ENCODE measurements at regions not wholly inside any gene's neighbourhood (a gene's known extent, or its start where the extent isn't known, plus 50 kb on each side); places are given as distances from the start of the nearest gene placed in this dataset.

DNA sequence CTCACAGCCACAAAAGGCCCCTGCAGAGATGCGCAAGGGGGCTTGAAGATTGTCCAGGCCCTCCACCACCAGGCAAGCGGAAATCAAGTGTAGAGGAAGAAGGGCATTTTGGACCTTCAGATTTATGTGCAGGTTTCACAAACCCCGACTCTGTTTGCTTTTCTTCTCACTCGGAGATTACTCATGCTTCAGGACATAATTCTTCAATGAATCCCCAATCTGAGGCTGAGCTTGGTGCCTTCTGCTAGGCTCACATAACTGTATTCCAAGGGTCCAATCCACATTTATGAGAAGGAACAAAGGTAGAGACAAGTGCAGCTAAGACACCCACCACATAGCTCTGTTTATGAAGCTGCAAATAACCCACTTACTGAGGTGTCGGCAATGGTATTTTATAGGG, 50.6 kb upstream of the NMNAT3 start:
- FAIRE-seq, result no peak
- 89 to 96% methylated on average over 5 of the region's 5 CpGs for WGBS, 2 donors
- H3K4me3 ChIP-seq, result no peak overlapping the region
- no peaks in the 10 kb centered on the region for H3K4me1 ChIP-seq
- TF ChIP-seq, protein P1, sequence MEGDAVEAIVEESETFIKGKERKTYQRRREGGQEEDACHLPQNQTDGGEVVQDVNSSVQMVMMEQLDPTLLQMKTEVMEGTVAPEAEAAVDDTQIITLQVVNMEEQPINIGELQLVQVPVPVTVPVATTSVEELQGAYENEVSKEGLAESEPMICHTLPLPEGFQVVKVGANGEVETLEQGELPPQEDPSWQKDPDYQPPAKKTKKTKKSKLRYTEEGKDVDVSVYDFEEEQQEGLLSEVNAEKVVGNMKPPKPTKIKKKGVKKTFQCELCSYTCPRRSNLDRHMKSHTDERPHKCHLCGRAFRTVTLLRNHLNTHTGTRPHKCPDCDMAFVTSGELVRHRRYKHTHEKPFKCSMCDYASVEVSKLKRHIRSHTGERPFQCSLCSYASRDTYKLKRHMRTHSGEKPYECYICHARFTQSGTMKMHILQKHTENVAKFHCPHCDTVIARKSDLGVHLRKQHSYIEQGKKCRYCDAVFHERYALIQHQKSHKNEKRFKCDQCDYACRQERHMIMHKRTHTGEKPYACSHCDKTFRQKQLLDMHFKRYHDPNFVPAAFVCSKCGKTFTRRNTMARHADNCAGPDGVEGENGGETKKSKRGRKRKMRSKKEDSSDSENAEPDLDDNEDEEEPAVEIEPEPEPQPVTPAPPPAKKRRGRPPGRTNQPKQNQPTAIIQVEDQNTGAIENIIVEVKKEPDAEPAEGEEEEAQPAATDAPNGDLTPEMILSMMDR (IDR thresholded peaks at IDR 0.05), result no peak
- no peak overlapping the region for H3K27ac ChIP-seq
- H3K36me3 ChIP-seq, result no peaks in the 10 kb centered on the region
- no peaks in the 10 kb centered on the region for H3K27me3 ChIP-seq
- DNase-seq, result no peak
- no peak for ATAC-seq
- no peaks in the 10 kb centered on the region for H3K9me3 ChIP-seq
- intact Hi-C loops (cut with DNase I), result no loop called here
